PC-3 (cell line): ENCODE measurements at regions not wholly inside any gene's neighbourhood (a gene's known extent, or its start where the extent isn't known, plus 50 kb on each side); places are given as distances from the start of the nearest gene placed in this dataset.

Experiments
- EZH2 ChIP-seq: fragments of 300-600 bp; sonication (generic); IDR thresholded peaks from one replicate; pipeline ENCODE4 v1.6.1; 2017; ENCODE audit warnings: antibody characterized with exemption, mild to moderate bottlenecking, low read length; ENCODE audit not compliant: unreplicated experiment
- EZH2phosphoT487 ChIP-seq: fragments of 300-600 bp; sonication (generic); IDR thresholded peaks from 2 replicates; pipeline ENCODE4 v1.6.1; 2018; ENCODE audit warnings: mild to moderate bottlenecking, antibody characterized with exemption, low read length, borderline replicate concordance
- TF ChIP-seq, protein P1 (sequence below): fragments of 300-600 bp; sonication (generic); conservative IDR thresholded peaks from 2 replicates; pipeline ENCODE4 v1.5.1; 2017; ENCODE audit warnings: antibody characterized with exemption, low read depth, mild to moderate bottlenecking, low read length

DNA sequence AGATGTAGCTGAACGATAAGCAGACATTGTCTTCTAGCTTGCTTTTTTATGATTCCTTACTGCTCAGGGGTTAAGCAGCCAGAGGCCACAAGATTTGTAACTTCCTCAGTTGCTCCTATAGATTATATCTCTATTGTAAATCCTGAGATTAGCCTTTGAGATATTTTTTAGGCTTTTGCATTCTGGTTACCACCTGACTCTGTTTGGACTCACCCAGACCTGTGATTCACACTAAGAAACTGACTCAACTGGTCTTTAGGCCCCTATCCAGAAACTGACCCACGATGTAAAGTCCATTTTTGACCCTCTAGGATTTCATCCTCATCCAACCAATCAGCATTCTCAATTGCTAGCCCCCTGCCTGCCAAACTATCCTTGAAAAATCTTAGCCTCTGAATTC lies 194.4 kb downstream of the RASSF9 start:
- TF ChIP-seq, protein P1, sequence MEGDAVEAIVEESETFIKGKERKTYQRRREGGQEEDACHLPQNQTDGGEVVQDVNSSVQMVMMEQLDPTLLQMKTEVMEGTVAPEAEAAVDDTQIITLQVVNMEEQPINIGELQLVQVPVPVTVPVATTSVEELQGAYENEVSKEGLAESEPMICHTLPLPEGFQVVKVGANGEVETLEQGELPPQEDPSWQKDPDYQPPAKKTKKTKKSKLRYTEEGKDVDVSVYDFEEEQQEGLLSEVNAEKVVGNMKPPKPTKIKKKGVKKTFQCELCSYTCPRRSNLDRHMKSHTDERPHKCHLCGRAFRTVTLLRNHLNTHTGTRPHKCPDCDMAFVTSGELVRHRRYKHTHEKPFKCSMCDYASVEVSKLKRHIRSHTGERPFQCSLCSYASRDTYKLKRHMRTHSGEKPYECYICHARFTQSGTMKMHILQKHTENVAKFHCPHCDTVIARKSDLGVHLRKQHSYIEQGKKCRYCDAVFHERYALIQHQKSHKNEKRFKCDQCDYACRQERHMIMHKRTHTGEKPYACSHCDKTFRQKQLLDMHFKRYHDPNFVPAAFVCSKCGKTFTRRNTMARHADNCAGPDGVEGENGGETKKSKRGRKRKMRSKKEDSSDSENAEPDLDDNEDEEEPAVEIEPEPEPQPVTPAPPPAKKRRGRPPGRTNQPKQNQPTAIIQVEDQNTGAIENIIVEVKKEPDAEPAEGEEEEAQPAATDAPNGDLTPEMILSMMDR, result no peak
- no peak for TF ChIP-seq EZH2
- TF ChIP-seq EZH2phosphoT487, result no peak
